Uterus (tissue), 2 donors: ENCODE measurements at regions not wholly inside any gene's neighbourhood (a gene's known extent, or its start where the extent isn't known, plus 50 kb on each side); places are given as distances from the start of the nearest gene placed in this dataset.

Source experiments
- POLR2A ChIP-seq, 2 donors: fragments of 450-650 bp; IDR thresholded peaks; one replicate each; pipeline ENCODE4 v1.6.1; 2016; ENCODE audit warnings: antibody characterized with exemption in 2 of 2, mild to moderate bottlenecking in 1 of 2, moderate library complexity in 1 of 2
- TF ChIP-seq, protein P1 (sequence below), 4 experiments: fragments of 200-600 bp in 2 of 4; fragments of 450-650 bp in 2 of 4; sonication (generic) in 2 of 4; IDR thresholded peaks; one replicate each; pipeline ENCODE4 v1.5.1; 2016 to 2019; ENCODE audit warnings: antibody characterized with exemption in 4 of 4, mild to moderate bottlenecking in 2 of 4, moderate library complexity in 1 of 4

DNA sequence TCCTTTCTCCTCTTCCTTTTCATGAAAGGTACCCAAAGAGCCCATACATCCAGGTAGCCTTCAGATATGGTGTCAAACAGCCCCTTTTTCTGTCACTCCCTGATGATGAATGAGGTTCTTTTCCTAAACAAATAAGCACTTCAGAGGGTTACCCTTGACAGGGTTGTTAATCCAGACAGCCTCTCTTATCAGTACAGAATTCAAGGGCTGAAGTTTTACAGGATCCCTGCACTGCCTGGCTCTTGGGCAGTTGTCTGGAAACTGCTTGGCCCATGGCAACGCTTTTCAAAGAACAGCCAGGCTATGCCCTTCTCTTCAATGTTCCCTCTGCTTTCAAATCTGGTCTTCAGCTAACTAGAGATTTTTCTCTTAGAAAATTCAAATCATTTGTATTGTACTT is 352.6 kb upstream of the FAM241A start:
- TF ChIP-seq POLR2A (IDR thresholded peaks at IDR 0.05) = no peak
- TF ChIP-seq, protein P1, sequence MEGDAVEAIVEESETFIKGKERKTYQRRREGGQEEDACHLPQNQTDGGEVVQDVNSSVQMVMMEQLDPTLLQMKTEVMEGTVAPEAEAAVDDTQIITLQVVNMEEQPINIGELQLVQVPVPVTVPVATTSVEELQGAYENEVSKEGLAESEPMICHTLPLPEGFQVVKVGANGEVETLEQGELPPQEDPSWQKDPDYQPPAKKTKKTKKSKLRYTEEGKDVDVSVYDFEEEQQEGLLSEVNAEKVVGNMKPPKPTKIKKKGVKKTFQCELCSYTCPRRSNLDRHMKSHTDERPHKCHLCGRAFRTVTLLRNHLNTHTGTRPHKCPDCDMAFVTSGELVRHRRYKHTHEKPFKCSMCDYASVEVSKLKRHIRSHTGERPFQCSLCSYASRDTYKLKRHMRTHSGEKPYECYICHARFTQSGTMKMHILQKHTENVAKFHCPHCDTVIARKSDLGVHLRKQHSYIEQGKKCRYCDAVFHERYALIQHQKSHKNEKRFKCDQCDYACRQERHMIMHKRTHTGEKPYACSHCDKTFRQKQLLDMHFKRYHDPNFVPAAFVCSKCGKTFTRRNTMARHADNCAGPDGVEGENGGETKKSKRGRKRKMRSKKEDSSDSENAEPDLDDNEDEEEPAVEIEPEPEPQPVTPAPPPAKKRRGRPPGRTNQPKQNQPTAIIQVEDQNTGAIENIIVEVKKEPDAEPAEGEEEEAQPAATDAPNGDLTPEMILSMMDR (IDR thresholded peaks at IDR 0.05) = no peak
